ENCODE measurements at regions not wholly inside any gene's neighbourhood (a gene's known extent, or its start where the extent isn't known, plus 50 kb on each side); places are given as distances from the start of the nearest gene placed in this dataset.

GRCh38 chr5:158644301-158644700 lies 455.4 kb downstream of the EBF1 start:
- H3K4me3 ChIP-seq, result no peak overlapping the region

GRCh38 chr5:158643840-158644239 lies 455.9 kb downstream of the EBF1 start:
- no peak for DNase-seq
- Histone ChIP-seq H3K9me3 (replicated peaks) (no peaks in the 10 kb centered on the region), H3K4me3 (no peak overlapping the region), H3K27me3 (ENCODE audit: low read depth) (no peaks in the 10 kb centered on the region), H3K36me3 (no peaks in the 10 kb centered on the region), H3K27ac (replicated peaks) (no peak overlapping the region), H3K4me1 (peaks cover 10% of the 10 kb centered on the region)
- no peak for TF ChIP-seq CTCF (IDR thresholded peaks at IDR 0.05; ENCODE audit: borderline replicate concordance)
- intact Hi-C loops (cut with micrococcal nuclease), result no loop called here

More at GRCh38 chr5:158644301-158644700, 455.4 kb downstream of the EBF1 start:
- Histone ChIP-seq H3K4me1 (peaks cover 10% of the 10 kb centered on the region), H3K36me3 (no peaks in the 10 kb centered on the region), H3K27me3 (ENCODE audit: low read depth) (no peaks in the 10 kb centered on the region), H3K27ac (replicated peaks) (no peak overlapping the region), H3K9me3 (replicated peaks) (no peaks in the 10 kb centered on the region)
- TF ChIP-seq CTCF (IDR thresholded peaks at IDR 0.05; ENCODE audit: borderline replicate concordance), result no peak
- DNase-seq, result no peak
- intact Hi-C loops (cut with micrococcal nuclease), result no loop called here

- intact Hi-C loops (cut with micrococcal nuclease), result no loop called here
- Histone ChIP-seq H3K36me3 (no peaks in the 10 kb centered on the region), H3K9me3 (replicated peaks) (no peaks in the 10 kb centered on the region), H3K27ac (replicated peaks) (peak overlapping the region; percentile 50), H3K4me3 (no peak overlapping the region), H3K27me3 (ENCODE audit: low read depth) (no peaks in the 10 kb centered on the region), H3K4me1 (peaks cover 10% of the 10 kb centered on the region)
- TF ChIP-seq CTCF (IDR thresholded peaks at IDR 0.05; ENCODE audit: borderline replicate concordance), result no peak
- peak; percentile 42 for DNase-seq
Observed at GRCh38 chr5:158642879-158643278, 456.8 kb downstream of the EBF1 start.

GRCh38 chr5:158641016-158641415 lies 458.7 kb downstream of the EBF1 start:
- peaks cover 19% of the 10 kb centered on the region for H3K4me1 ChIP-seq
- intact Hi-C loops (cut with micrococcal nuclease), result no loop called here

GRCh38 chr5:158640593-158640980 lies 459.1 kb downstream of the EBF1 start:
- TF ChIP-seq CTCF (IDR thresholded peaks at IDR 0.05; ENCODE audit: borderline replicate concordance), result no peak
- no peak for DNase-seq
- H3K4me1 ChIP-seq, result peaks cover 19% of the 10 kb centered on the region
- no peaks in the 10 kb centered on the region for H3K9me3 ChIP-seq (replicated peaks)
- no peaks in the 10 kb centered on the region for H3K36me3 ChIP-seq
- no peaks in the 10 kb centered on the region for H3K27me3 ChIP-seq (ENCODE audit: low read depth)
- intact Hi-C loops (cut with micrococcal nuclease), result no loop called here
- H3K4me3 ChIP-seq, result no peak overlapping the region
- no peak overlapping the region for H3K27ac ChIP-seq (replicated peaks)

More at GRCh38 chr5:158641016-158641415, 458.7 kb downstream of the EBF1 start:
- Histone ChIP-seq H3K9me3 (replicated peaks) (no peaks in the 10 kb centered on the region), H3K4me3 (no peak overlapping the region), H3K27ac (replicated peaks) (no peak overlapping the region), H3K36me3 (no peaks in the 10 kb centered on the region), H3K27me3 (ENCODE audit: low read depth) (no peaks in the 10 kb centered on the region)
- DNase-seq, result no peak
- TF ChIP-seq CTCF (IDR thresholded peaks at IDR 0.05; ENCODE audit: borderline replicate concordance), result no peak

All from left ventricle myocardium inferior (tissue), 1 donor.